ENCODE measurements at regions not wholly inside any gene's neighbourhood (a gene's known extent, or its start where the extent isn't known, plus 50 kb on each side); places are given as distances from the start of the nearest gene placed in this dataset.

DNA sequence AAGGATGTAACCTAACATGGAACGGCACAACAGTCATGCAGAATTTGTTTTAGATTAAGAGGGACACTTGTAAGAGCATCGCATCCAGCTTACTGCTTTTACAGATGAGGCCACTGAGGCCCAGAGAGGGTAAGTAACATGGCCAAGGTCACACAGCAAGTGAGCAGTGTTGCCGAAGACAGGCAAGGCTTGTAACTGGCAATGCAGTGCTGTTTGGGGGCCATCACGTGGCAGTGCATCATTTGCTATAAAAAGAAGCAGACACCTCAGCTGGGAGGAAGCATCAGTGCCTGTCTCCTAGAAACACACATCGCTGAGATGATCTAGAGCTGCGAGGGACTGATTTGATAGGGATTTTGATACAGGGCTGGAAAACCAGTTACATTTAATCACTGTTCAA, 108.2 kb upstream of the PROK2 start:
- no peaks in the 10 kb centered on the region for H3K27me3 ChIP-seq (ENCODE audit: control insufficient read depth, insufficient read depth, low read length)
- H3K4me3 ChIP-seq (ENCODE audit: insufficient read depth, low read depth, low read length) = no peak overlapping the region
- DNase-seq = no peak
- H3K36me3 ChIP-seq (replicated peaks; ENCODE audit: control insufficient read depth, insufficient read depth, low read length) = no peaks in the 10 kb centered on the region

DNA sequence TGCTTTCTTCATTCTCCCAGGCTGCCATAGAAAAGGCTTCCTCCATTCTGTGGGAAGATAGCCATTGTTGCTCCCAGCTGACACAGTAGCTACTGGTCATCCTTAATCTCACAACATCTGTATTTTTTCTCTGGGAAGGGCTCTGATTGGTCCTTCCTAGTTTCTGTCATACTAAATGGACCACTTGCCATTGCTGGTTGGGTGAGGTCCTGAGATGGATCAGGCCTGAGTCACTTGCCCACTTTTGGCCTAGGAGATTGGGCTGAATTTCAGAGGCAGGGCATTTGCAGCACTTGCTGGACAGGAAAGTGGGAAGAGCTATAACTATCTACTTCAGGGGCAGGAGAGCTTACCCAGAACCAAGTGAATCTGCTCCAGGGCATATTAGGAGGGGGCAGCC, 106.5 kb upstream of the PROK2 start:
- no peaks in the 10 kb centered on the region for H3K36me3 ChIP-seq (replicated peaks; ENCODE audit: control insufficient read depth, insufficient read depth, low read length)
- no peak overlapping the region for H3K4me3 ChIP-seq (ENCODE audit: insufficient read depth, low read depth, low read length)
- no peak for DNase-seq
- no peaks in the 10 kb centered on the region for H3K27me3 ChIP-seq (ENCODE audit: control insufficient read depth, insufficient read depth, low read length)

DNA sequence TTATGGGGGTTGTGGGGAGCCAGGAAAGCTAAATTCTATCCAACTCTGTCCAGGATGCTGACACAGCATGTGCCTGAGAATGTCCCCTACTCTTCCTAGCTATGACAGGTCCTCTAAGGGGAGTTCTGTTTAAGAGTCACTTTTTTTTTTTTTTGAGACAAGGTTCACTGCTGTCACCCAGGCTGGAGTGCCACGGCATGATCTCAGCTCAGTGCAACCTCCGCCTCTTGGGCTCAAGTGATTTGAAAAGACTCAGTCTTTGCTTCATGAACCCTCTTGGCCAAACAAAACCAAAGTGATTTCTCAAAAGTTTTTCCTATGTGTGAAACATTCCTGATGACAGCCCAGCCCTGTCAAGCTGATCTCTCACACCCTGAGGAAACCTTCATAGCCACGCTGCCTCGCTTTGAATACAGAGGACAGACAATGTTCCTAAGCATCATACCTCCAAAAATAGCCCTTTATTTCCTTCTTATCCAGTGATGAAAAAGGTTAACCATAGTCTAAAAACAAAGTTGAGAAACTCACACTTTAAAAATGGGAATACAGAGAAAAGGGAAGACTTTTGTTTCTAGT, 105.5 kb upstream of the PROK2 start:
- H3K36me3 ChIP-seq (replicated peaks; ENCODE audit: control insufficient read depth, insufficient read depth, low read length) = no peaks in the 10 kb centered on the region
- DNase-seq = no peak
- no peaks in the 10 kb centered on the region for H3K27me3 ChIP-seq (ENCODE audit: control insufficient read depth, insufficient read depth, low read length)
- H3K4me3 ChIP-seq (ENCODE audit: insufficient read depth, low read depth, low read length) = no peak overlapping the region

DNA sequence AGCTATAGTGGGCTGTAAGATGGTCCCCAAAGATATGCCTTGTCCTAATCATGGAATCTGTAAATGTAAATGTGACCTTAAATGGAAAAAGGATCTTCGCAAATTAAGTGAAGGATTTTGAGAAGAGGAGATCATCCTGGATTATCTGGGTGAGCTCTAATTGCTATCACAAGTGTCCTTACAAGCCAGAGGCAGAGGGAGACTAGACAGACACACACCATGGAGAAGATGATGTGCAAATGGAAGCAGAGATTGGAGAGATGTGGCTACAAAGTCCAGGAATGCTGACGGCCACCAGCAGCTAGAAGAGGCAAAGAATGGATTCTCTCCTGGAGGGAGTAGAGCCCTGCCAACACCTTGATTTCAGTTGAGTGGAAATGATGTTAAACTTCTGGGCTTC, 102.3 kb upstream of the PROK2 start:
- DNase-seq = no peak
- Histone ChIP-seq H3K27me3 (ENCODE audit: control insufficient read depth, insufficient read depth, low read length) (no peaks in the 10 kb centered on the region), H3K36me3 (replicated peaks; ENCODE audit: control insufficient read depth, insufficient read depth, low read length) (no peaks in the 10 kb centered on the region), H3K4me3 (ENCODE audit: insufficient read depth, low read depth, low read length) (no peak overlapping the region)

DNA sequence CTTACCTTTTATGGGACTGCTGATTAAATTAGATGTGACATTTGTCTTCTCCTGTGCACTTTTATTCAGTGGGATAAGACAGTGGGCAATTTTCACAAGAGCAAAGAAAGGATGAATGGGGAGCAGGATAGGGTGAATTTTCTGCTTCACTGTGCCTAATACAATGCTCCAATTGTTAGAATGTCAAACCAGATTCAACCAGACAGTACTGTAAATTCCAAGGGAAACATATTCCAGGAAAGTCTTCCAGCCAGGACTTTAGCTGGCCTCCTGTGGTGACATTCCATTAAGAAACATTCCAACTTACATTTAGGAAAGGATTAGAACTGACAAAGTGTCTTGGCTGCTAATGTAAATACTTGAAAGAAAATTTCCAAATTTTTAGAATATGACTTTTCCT, 100.1 kb upstream of the PROK2 start:
- Histone ChIP-seq H3K27me3 (ENCODE audit: control insufficient read depth, insufficient read depth, low read length) (no peaks in the 10 kb centered on the region), H3K4me3 (ENCODE audit: insufficient read depth, low read depth, low read length) (no peak overlapping the region), H3K36me3 (replicated peaks; ENCODE audit: control insufficient read depth, insufficient read depth, low read length) (no peaks in the 10 kb centered on the region)
- DNase-seq = no peak

DNA sequence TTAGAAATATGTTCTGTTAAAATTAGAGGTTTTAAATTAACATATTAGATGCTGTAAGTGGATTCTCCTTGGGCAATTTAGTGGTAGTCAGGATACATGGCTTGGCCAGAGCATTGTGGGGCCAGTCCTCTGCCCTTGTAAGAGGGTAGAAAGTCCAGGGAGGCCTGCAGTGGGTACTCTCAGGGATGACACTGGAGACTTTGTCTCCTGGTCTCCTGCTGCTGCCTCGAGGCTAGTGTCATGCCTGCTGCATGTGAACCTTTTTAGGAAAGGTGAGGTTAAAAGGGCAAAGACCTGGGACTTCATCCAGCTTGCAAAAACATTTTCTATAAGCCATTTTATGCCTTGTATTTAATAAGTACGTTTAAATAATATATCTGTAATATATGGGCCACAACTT, 96.8 kb upstream of the PROK2 start:
- no peak for DNase-seq
- Histone ChIP-seq H3K4me3 (ENCODE audit: insufficient read depth, low read depth, low read length) (no peak overlapping the region), H3K27me3 (ENCODE audit: control insufficient read depth, insufficient read depth, low read length) (no peaks in the 10 kb centered on the region), H3K36me3 (replicated peaks; ENCODE audit: control insufficient read depth, insufficient read depth, low read length) (no peaks in the 10 kb centered on the region)

DNA sequence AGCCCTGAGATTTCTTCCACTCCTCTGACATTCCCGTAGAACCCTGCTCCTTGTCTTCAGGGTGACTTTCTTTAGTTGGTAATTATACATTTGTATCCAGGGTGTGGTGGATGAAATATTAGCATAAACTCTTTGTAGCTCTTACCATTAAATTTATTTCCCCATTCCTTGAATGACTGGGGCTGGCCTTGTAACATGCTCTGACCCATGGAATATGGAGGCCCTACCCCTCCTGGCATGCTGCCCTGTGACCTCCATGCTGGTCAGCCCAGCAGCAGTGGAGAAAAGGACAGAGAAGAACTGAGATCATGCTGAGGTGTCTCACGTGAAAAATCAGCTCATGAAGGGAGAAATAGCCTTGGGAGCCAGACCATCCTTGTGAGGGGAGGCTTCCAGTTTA, 96.1 kb upstream of the PROK2 start:
- H3K4me3 ChIP-seq (ENCODE audit: insufficient read depth, low read depth, low read length) = no peak overlapping the region
- H3K36me3 ChIP-seq (replicated peaks; ENCODE audit: control insufficient read depth, insufficient read depth, low read length) = no peaks in the 10 kb centered on the region
- DNase-seq = no peak
- no peaks in the 10 kb centered on the region for H3K27me3 ChIP-seq (ENCODE audit: control insufficient read depth, insufficient read depth, low read length)

DNA sequence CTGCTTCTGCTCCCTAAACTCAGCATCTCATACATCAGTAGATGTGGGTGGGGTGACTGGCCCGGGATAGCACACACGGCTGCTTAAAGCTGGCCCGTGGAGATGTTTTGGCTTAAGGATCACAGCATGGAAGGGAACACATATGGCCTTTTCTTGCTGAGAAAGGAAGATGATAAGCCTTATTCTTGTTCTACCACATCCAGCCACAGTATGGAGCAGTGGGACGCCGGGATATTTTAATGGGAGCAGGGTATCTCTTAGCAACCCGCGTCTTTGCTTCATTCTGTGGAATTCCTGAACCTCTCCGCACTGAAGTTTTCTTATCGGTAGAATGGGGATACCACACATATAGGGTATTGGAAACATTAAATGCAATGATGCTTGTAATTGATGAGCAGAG, 94.1 kb upstream of the PROK2 start:
- DNase-seq = no peak
- H3K4me3 ChIP-seq (ENCODE audit: insufficient read depth, low read depth, low read length) = no peak overlapping the region
- no peaks in the 10 kb centered on the region for H3K27me3 ChIP-seq (ENCODE audit: control insufficient read depth, insufficient read depth, low read length)
- no peaks in the 10 kb centered on the region for H3K36me3 ChIP-seq (replicated peaks; ENCODE audit: control insufficient read depth, insufficient read depth, low read length)

DNA sequence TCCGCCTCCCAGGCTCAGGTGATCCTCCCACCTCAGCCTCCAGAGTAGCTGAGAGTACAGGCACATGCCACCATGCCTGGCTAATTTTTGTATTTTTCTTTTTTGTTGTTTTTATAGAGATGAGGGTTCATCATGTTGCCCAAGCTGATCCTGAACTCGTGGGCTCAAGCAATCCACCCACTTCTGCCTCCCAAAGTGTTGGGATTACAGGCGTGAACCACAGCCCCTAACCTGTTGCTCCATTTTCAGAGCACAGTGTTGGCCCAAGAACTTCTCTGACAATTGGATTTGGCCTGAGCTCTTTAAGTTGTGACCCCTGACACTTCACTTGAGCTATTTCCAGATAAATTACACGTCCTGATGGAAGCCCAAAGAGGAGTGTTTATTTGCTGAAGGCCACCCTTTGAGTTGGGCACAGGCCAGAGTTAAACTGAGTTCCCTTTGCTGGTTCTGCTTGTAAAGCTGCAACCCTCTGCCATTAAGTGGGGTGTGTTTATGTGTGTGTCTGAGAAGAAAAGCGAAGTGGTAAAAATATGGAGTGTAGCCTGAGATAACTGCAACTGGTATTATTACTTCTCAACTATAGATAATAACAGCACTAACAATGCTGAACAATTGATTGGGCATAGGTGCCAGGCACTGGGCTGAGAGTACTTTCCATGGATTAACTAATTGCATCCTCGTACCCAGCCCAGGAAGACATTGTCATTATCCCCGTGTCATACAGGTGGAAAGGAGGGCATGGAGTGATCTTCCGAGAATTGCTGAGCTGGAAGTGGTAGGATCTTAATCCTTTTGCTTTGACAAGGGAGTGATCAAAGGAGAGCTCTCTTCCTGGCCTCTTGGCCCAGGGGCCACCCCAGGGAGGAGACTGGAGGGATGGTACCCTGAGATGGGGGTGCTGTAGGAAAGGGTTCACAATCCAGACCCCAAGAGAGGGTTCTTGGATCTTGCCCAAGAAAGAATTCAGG, 91.5 kb upstream of the PROK2 start:
- DNase-seq = no peak
- no peak overlapping the region for H3K4me3 ChIP-seq (ENCODE audit: insufficient read depth, low read depth, low read length)
- no peaks in the 10 kb centered on the region for H3K27me3 ChIP-seq (ENCODE audit: control insufficient read depth, insufficient read depth, low read length)
- no peaks in the 10 kb centered on the region for H3K36me3 ChIP-seq (replicated peaks; ENCODE audit: control insufficient read depth, insufficient read depth, low read length)

DNA sequence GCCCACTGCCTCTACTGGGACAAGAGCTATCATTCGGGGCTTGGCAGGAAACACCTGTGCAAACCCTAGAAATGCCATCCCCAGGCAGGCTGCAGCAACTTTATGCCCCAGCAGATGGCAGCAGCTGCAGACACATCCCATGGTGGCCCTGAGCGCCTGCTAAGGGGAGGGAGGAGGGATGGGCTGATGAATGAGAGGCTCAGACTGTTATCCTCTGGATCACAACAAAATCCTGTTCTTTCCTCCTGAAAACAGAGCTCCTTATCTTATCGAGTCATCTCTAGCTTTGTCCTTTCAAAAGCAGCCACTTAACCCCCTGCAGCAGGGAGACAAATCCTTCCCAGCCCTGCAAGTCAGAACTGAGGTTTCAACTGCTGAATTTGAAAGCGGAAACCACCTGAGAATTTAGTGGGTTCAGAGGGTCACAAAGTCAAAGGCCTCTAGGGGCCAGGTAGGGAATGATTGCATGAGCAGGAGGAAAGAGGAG, 90.6 kb upstream of the PROK2 start:
- Histone ChIP-seq H3K27me3 (ENCODE audit: control insufficient read depth, insufficient read depth, low read length) (no peaks in the 10 kb centered on the region), H3K36me3 (replicated peaks; ENCODE audit: control insufficient read depth, insufficient read depth, low read length) (no peaks in the 10 kb centered on the region), H3K4me3 (ENCODE audit: insufficient read depth, low read depth, low read length) (no peak overlapping the region)
- peak; percentile 66 for DNase-seq

DNA sequence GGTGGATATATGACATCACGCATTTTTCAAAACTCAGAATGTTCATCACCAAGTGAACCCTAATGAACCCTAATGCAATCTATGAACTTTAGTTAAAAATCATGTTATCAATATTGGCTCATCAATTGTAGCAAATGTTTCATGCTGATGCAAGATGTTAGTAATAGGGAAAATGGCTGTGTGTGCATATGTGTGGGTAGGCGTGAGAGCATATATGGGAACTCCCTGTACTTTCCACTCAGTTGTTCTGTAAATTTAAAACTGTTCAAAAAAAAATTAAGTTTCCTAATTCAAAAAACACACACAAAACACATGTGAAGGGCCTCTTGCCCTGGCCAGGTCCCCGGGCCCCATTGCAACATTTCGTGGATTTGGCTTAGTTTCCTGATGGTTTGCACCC, 89.7 kb upstream of the PROK2 start:
- Histone ChIP-seq H3K4me3 (ENCODE audit: insufficient read depth, low read depth, low read length) (no peak overlapping the region), H3K36me3 (replicated peaks; ENCODE audit: control insufficient read depth, insufficient read depth, low read length) (no peaks in the 10 kb centered on the region), H3K27me3 (ENCODE audit: control insufficient read depth, insufficient read depth, low read length) (no peaks in the 10 kb centered on the region)
- DNase-seq = no peak

DNA sequence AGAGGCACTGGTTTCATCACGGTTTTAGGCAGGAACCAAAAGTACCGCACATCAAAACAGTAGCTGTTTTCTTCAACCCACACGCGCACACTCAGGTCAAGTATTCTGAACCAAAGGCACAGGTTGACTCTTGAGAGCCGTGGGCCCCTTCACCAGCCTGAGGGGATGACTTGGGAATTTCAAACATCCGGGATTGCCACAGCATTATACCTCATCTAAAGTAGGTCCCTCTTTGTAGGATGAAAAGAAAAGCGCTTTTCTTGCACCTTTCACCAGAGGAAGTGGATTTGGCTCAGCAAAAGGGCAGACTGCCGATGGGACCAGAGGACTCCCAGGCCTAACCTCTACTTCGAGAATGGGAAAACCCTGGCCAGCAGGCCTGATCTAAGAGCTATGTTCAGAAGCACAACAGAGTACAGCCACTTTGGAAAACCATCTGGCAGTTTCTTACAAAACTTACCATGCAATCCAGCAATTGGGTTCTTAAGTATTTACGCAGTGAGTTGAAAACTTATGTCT, 88.2 kb upstream of the PROK2 start:
- no peaks in the 10 kb centered on the region for H3K27me3 ChIP-seq (ENCODE audit: control insufficient read depth, insufficient read depth, low read length)
- DNase-seq = no peak
- no peaks in the 10 kb centered on the region for H3K36me3 ChIP-seq (replicated peaks; ENCODE audit: control insufficient read depth, insufficient read depth, low read length)

DNA sequence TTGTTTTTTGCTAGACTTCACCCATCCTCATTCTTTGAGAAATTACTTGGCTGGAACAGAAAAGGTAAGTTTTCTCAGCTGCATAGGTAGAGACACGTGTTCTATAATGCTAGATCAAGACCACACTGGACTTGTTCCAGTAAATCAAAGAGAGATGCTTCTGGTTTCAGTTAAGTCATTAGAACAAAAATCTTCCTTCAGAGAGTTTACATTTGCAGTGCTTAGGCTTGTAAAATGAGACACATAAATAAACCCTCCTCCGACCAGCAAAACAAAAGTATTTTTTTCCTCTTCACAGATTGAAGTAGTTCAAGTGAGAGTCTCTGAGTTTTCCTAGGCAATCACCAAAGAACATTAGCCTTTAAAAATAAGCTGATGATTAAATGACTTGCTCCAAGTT, 87.3 kb upstream of the PROK2 start:
- no peak for DNase-seq
- Histone ChIP-seq H3K4me3 (ENCODE audit: insufficient read depth, low read depth, low read length) (no peak overlapping the region), H3K27me3 (ENCODE audit: control insufficient read depth, insufficient read depth, low read length) (no peaks in the 10 kb centered on the region), H3K36me3 (replicated peaks; ENCODE audit: control insufficient read depth, insufficient read depth, low read length) (no peaks in the 10 kb centered on the region)

More for the DNA sequence above, 88.2 kb upstream of the PROK2 start:
- H3K4me3 ChIP-seq (ENCODE audit: insufficient read depth, low read depth, low read length) = no peak overlapping the region

DNA sequence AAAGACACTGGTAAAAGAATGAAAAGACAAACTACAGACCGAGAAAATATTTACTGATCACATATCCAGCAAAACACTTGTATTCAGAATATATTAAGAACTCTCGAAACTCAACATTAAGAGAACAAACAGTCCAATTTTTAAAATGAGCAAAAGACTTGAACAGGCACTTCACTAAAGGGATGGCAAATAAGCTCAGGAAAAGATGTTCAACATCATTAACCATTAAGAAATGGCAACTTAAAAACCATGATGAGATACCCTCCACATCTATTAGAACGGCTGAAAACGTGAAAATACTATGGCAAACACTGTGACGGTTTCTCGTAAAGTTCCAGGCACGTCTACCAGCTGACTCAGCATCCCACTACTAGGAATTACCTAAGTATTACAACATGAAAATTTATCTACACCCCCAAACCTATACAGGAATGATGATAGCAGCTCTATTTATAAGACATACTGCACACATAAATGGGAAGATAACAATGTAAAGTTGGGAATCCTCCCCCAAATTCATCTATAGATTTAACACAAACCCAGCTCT, 86.1 kb upstream of the PROK2 start:
- no peaks in the 10 kb centered on the region for H3K36me3 ChIP-seq (replicated peaks; ENCODE audit: control insufficient read depth, insufficient read depth, low read length)
- H3K4me3 ChIP-seq (ENCODE audit: insufficient read depth, low read depth, low read length) = no peak overlapping the region
- DNase-seq = no peak
- no peaks in the 10 kb centered on the region for H3K27me3 ChIP-seq (ENCODE audit: control insufficient read depth, insufficient read depth, low read length)

DNA sequence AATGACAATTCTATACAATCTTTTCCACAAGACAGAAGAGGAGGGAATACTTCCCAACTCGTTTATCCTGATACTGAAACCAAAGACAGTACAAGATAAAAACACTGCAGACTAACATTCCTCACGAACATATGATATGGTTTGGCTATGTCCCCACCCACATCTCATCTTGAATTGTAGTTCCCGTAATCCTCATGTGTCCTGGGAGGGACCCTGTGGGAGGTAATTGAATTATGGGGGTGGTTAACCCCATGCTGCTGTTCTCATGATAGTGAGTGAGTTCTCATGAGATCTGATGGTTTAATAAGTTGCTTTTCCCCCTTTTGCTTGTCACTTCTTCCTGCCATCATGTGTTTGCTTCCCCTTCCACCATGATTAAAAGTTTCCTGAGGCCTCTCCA, 83.9 kb upstream of the PROK2 start:
- Histone ChIP-seq H3K36me3 (replicated peaks; ENCODE audit: control insufficient read depth, insufficient read depth, low read length) (no peaks in the 10 kb centered on the region), H3K4me3 (ENCODE audit: insufficient read depth, low read depth, low read length) (no peak overlapping the region), H3K27me3 (ENCODE audit: control insufficient read depth, insufficient read depth, low read length) (no peaks in the 10 kb centered on the region)
- DNase-seq = no peak

Measured in H7 (cell line).